Stomach (tissue), 8 donors: ENCODE measurements at regions not wholly inside any gene's neighbourhood (a gene's known extent, or its start where the extent isn't known, plus 50 kb on each side); places are given as distances from the start of the nearest gene placed in this dataset.
A peak's percentile ranks its signal among the peaks of the same experiment; 100 is the strongest.

Experiments
- DNase-seq, 2 donors: peaks; one replicate each; pipeline versions ENCODE4 v3.0.0 to v3.0.0-alpha.2; 2013 to 2019
- H3K27ac ChIP-seq, 5 donors: fragments of 200-600 bp in 4 of 5; sonication (generic) in 4 of 5; one replicate each; pipeline ENCODE4 v1.5.1; 2013 to 2019; ENCODE audit warnings: mild to moderate bottlenecking in 1 of 5, moderate library complexity in 1 of 5
- H3K27me3 ChIP-seq, 3 donors: fragments of 200-600 bp; sonication (generic); one replicate each; pipeline ENCODE4 v1.5.1; 2017 to 2019; ENCODE audit warnings: mixed run types in 1 of 3
- H3K36me3 ChIP-seq, 4 donors: fragments of 200-600 bp; sonication (generic); 1 replicate in 3 of 4; 2 replicates in 1 of 4; pipeline ENCODE4 v1.5.1; 2016 to 2019
- H3K4me1 ChIP-seq, 4 donors: fragments of 200-600 bp; sonication (generic); one replicate each; pipeline ENCODE4 v1.5.1; 2016 to 2019
- H3K4me3 ChIP-seq, 4 donors: fragments of 200-600 bp; sonication (generic) in 3 of 4; one replicate each; pipeline ENCODE4 v1.5.1; 2016 to 2019; ENCODE audit warnings: mild to moderate bottlenecking in 1 of 4
- H3K9me3 ChIP-seq, 4 donors: fragments of 200-600 bp; sonication (generic); one replicate each; pipeline ENCODE4 v1.5.1; 2016 to 2019
- EP300 ChIP-seq: sonication (generic); formaldehyde crosslinking; IDR thresholded peaks from one replicate; pipeline ENCODE4 v1.6.1; 2017; ENCODE audit warnings: antibody characterized with exemption
- POLR2A ChIP-seq, 4 donors: fragments of 450-650 bp; IDR thresholded peaks; one replicate each; pipeline ENCODE4 v1.6.1; 2016; ENCODE audit warnings: antibody characterized with exemption in 4 of 4, control low read depth in 2 of 4, mild to moderate bottlenecking in 1 of 4, moderate library complexity in 1 of 4
- POLR2AphosphoS5 ChIP-seq, 3 donors: sonication (generic); formaldehyde crosslinking; IDR thresholded peaks; one replicate each; pipeline ENCODE4 v1.6.1; 2016; ENCODE audit warnings: antibody characterized with exemption in 3 of 3
- WGBS, 5 donors: extraction: QIAGEN DNeasy Blood & Tissue Kit in 3 of 5; methylation state at CpG; one replicate each; pipeline versions ENCODE4 v1.1.5 to v1.1.7; 2013 to 2018; 5-methylcytosine and 5-hydroxymethylcytosine counted together
- intact Hi-C: fragments of 100-400 bp; cut with DNase I; formaldehyde crosslinking; loops from one replicate; pipeline ENCODE4 v1.15.1; 2023; ENCODE audit warnings: low total_unique reads
- TF ChIP-seq, protein P1 (sequence below), 7 experiments: fragments of 450-650 bp in 4 of 7; fragments of 200-600 bp in 3 of 7; sonication (generic) in 3 of 7; IDR thresholded peaks; one replicate each; pipeline ENCODE4 v1.5.1; 2016 to 2019; ENCODE audit warnings: antibody characterized with exemption in 7 of 7, control low read depth in 2 of 7, mild to moderate bottlenecking in 1 of 7
- donor health status: healthy with polysubstance abuse.
- donor health status: Bipolar disorder and iron deficiency.
- donor health status: healthy.

DNA sequence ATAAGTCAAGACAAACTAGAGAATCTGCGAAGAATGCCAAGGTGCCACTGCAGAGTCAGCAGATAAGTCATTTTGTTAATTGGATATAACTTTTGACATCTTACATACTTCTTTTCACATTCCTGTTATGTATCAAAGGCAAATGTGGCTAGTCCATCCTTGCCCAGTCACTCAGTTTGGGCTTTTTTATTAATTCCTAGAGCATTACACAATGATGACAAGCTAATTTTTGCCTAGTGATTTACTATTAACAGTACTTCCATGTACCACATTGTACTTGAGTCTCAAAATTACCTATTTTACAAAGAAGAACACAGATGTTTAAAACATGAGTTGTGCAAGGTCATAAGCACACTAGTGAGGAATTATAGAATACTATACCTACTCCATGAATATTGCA lies 680.8 kb downstream of the DNAH5 start:
- no peaks in the 10 kb centered on the region for H3K9me3 ChIP-seq
- H3K4me1 ChIP-seq, result no peaks in the 10 kb centered on the region
- TF ChIP-seq, protein P1, sequence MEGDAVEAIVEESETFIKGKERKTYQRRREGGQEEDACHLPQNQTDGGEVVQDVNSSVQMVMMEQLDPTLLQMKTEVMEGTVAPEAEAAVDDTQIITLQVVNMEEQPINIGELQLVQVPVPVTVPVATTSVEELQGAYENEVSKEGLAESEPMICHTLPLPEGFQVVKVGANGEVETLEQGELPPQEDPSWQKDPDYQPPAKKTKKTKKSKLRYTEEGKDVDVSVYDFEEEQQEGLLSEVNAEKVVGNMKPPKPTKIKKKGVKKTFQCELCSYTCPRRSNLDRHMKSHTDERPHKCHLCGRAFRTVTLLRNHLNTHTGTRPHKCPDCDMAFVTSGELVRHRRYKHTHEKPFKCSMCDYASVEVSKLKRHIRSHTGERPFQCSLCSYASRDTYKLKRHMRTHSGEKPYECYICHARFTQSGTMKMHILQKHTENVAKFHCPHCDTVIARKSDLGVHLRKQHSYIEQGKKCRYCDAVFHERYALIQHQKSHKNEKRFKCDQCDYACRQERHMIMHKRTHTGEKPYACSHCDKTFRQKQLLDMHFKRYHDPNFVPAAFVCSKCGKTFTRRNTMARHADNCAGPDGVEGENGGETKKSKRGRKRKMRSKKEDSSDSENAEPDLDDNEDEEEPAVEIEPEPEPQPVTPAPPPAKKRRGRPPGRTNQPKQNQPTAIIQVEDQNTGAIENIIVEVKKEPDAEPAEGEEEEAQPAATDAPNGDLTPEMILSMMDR (IDR thresholded peaks at IDR 0.05), result no peak
- TF ChIP-seq POLR2A (IDR thresholded peaks at IDR 0.05), result no peak
- TF ChIP-seq POLR2AphosphoS5 (IDR thresholded peaks at IDR 0.05), result no peak
- no peak for TF ChIP-seq EP300
- H3K27me3 ChIP-seq, result no peaks in the 10 kb centered on the region
- no peak overlapping the region for H3K27ac ChIP-seq
- intact Hi-C loops, result no loop called here
- H3K36me3 ChIP-seq, result no peaks in the 10 kb centered on the region
- H3K4me3 ChIP-seq, result no peak overlapping the region
- no peak for DNase-seq
- 89 to 100% (median 94%) methylated on average over 1 of the region's 1 CpG for WGBS, 5 donors

DNA sequence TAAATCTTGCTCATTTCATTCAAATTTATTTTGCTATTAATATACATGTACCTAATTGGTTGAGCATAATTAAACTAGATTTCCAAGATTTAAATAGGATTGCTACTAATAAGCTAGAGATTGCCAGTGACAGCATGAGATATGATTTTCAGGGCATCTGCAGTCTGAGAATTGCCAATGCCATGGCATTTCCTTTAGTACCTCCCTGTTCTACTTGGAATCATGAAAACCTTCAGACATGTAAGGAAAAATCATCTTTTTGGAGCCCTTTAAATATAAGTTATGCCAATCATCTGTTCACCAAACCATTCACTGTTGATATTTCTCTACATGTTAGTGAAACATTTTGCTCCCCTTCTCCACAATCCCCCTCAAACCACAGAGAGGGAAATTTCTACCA lies 691.4 kb downstream of the DNAH5 start:
- H3K36me3 ChIP-seq, result no peaks in the 10 kb centered on the region
- intact Hi-C loops, result no loop called here
- H3K27ac ChIP-seq, result no peak overlapping the region
- no peaks in the 10 kb centered on the region for H3K9me3 ChIP-seq
- TF ChIP-seq EP300, result no peak
- TF ChIP-seq, protein P1 (IDR thresholded peaks at IDR 0.05), result no peak
- no peak for TF ChIP-seq POLR2AphosphoS5 (IDR thresholded peaks at IDR 0.05)
- no peak for TF ChIP-seq POLR2A (IDR thresholded peaks at IDR 0.05)
- H3K4me1 ChIP-seq, result peaks cover 0 to 25% (median 3%) of the 10 kb centered on the region in 4 donors
- no peaks in the 10 kb centered on the region for H3K27me3 ChIP-seq
- H3K4me3 ChIP-seq, result no peak overlapping the region
- DNase-seq, result no peak

DNA sequence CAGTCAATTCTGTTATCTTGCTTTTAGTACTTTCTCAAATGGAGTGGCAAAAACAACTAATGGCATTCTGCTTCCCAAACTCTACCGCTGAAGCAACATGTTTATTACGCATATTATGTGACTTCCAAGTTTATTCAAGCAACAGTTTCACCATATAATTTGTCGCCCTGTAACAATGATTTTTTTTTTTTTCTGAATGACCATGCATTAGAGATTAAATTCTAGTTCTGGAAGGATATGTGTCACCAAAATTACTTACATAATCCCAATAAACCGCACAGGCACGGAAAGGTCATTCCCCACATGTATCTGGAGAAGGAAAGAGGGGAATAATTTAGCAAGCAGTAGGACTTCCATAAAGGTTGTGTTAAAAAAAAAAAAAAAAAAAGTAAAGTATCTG lies 691.8 kb downstream of the DNAH5 start:
- Histone ChIP-seq H3K4me1 (peaks cover 0 to 29% (median 3%) of the 10 kb centered on the region in 4 donors), H3K27me3 (no peaks in the 10 kb centered on the region), H3K9me3 (no peaks in the 10 kb centered on the region), H3K36me3 (no peaks in the 10 kb centered on the region), H3K4me3 (no peak overlapping the region), H3K27ac (peak overlapping the region in 1 of 5 donors; percentile 30)
- intact Hi-C loops, result no loop called here
- 85 to 97% (median 94%) methylated on average over 5 of the region's 5 CpGs for WGBS, 5 donors
- TF ChIP-seq, protein P1 (IDR thresholded peaks at IDR 0.05), result no peak
- TF ChIP-seq POLR2AphosphoS5 (IDR thresholded peaks at IDR 0.05) (no peak), POLR2A (IDR thresholded peaks at IDR 0.05) (no peak), EP300 (no peak)
- DNase-seq, result no peak

DNA sequence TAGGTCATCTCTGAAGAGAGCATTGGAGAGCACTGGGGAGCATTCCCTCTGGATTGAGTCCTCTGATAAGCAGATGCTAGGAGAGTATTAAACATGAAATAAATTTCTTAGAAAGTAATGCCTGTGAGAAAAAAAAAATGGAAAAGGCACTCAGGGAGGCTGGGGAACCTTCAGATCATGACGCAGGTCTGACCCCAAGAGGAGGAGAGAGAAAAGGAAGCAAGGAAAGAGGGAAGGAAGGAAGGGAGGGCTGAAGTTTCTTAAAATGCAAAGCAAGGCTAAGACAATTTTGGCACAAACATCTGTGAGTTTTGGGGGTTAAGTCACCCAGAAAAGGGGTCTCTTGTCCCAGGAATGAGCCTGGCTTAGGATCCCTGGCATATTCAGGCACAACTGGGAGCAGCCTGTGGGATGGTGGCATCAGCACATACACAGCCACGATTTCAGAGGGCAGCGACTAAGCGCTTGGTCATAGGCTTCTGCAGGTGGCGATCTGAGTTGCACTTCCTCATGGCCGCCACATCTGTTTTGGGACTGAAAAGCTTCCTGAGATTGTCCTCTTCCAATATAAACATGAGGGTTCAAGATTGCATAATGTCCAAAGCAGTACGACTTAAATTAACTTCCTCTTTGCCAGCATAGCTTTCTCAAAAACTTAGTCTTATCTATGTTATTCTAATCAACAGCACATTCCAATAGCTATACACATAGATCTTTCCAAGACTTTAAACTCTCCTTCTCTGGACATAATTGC lies 692.7 kb downstream of the DNAH5 start:
- Histone ChIP-seq H3K4me1 (peaks cover 0 to 30% (median 3%) of the 10 kb centered on the region in 4 donors), H3K4me3 (no peak overlapping the region), H3K9me3 (no peaks in the 10 kb centered on the region), H3K27me3 (no peaks in the 10 kb centered on the region), H3K36me3 (no peaks in the 10 kb centered on the region), H3K27ac (peak overlapping the region in 4 of 5 donors; percentile 30 to 59 (median 50))
- 17 to 61% (median 27%) methylated on average over 7 of the region's 7 CpGs for WGBS, 5 donors
- intact Hi-C loops, result no loop called here
- peak; percentile 2 to 62 for DNase-seq
- TF ChIP-seq, protein P1 (IDR thresholded peaks at IDR 0.05), result peak in 1 of 7 experiments; percentile 15
- TF ChIP-seq POLR2AphosphoS5 (IDR thresholded peaks at IDR 0.05) (peak; percentile 10 to 85 (median 63)), POLR2A (IDR thresholded peaks at IDR 0.05) (no peak)
